Large intestine (tissue), 3 donors: ENCODE measurements at regions not wholly inside any gene's neighbourhood (a gene's known extent, or its start where the extent isn't known, plus 50 kb on each side); places are given as distances from the start of the nearest gene placed in this dataset.

Experiments
- DNase-seq, 2 donors: peaks; one replicate each; pipeline versions ENCODE4 v3.0.0 to v3.0.0-alpha.2; 2013
- H3K27ac ChIP-seq: one replicate; pipeline ENCODE4 v1.5.1; 2013; ENCODE audit warnings: low read length
- H3K27me3 ChIP-seq: 2 replicates; pipeline ENCODE4 v1.6.1; 2013; ENCODE audit warnings: low read length; ENCODE audit not compliant: control insufficient read depth, insufficient read depth
- H3K36me3 ChIP-seq: 2 replicates; pipeline ENCODE4 v1.6.1; 2013; ENCODE audit warnings: low read length; ENCODE audit not compliant: control insufficient read depth, insufficient read depth
- H3K4me1 ChIP-seq: one replicate; pipeline ENCODE4 v1.6.1; 2013; ENCODE audit warnings: low read length; ENCODE audit not compliant: control insufficient read depth, insufficient read depth
- H3K4me3 ChIP-seq: one replicate; pipeline ENCODE4 v1.5.1; 2013; ENCODE audit warnings: low read length
- H3K9me3 ChIP-seq: one replicate; pipeline ENCODE4 v1.6.1; 2013; ENCODE audit warnings: mild to moderate bottlenecking, low read depth, low read length, moderate library complexity; ENCODE audit not compliant: control insufficient read depth
- WGBS: methylation state at CpG from one replicate; pipeline ENCODE4 v1.1.5; 2013; ENCODE audit warnings: low lambda C conversion rate; ENCODE audit not compliant: insufficient coverage; 5-methylcytosine and 5-hydroxymethylcytosine counted together

DNA sequence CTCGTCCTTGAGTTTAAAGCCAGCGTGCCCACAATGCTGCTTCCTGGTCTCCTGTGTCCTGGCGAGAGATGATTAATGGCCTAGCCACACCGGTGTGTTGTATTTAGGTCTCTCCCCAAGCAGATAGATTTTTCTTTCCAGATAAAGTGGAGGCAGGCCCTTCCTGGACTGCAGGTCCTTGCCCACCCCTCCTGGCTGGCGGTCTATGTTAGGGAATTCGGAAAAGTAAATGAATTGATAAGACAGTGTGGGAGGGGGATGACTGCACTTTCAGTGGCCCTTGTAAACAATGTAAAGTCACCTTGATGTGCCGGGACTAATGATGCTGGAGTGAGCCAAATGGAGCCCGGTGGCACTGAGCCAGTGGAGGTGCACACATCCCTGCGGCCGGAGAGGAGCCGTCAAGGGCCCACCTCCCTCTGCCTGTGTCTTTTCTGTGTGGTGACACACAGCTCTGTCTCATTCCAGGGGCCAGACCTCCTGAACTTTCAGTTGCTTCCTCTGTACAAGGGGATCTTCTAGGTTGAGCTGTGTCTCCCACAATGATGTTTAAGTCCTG is 70.6 kb upstream of the ESRRB start:
- H3K4me3 ChIP-seq = no peak overlapping the region
- H3K27ac ChIP-seq = no peak overlapping the region
- no peaks in the 10 kb centered on the region for H3K9me3 ChIP-seq
- no CpG with 5 or more reads among the region's 11 CpGs for WGBS
- H3K4me1 ChIP-seq = no peaks in the 10 kb centered on the region
- peaks cover 16% of the 10 kb centered on the region for H3K27me3 ChIP-seq
- no peak for DNase-seq
- H3K36me3 ChIP-seq = no peaks in the 10 kb centered on the region

DNA sequence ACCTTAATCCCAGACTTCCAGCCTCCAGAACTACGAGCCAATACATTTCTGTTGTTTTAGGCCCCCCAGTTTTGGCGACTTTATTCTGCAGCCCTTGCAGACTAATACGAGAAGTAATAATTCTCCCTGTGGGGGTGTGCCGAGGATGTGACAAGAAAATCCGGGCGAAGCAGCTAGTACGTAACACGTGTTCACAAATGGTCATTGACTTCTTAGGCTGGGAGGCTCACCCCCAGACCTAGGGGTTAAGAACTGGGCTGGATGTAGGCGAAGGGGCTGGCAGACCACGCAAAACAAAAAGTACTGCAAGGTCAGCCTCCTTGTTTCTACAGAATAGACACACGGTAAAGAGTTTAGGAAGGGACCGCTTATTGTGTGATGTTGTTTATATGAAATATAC is 69.8 kb upstream of the ESRRB start:
- no peaks in the 10 kb centered on the region for H3K9me3 ChIP-seq
- no peaks in the 10 kb centered on the region for H3K4me1 ChIP-seq
- no peak overlapping the region for H3K4me3 ChIP-seq
- no peak overlapping the region for H3K27ac ChIP-seq
- H3K27me3 ChIP-seq = peaks cover 24% of the 10 kb centered on the region
- WGBS = no CpG with 5 or more reads among the region's 12 CpGs
- no peaks in the 10 kb centered on the region for H3K36me3 ChIP-seq
- no peak for DNase-seq

DNA sequence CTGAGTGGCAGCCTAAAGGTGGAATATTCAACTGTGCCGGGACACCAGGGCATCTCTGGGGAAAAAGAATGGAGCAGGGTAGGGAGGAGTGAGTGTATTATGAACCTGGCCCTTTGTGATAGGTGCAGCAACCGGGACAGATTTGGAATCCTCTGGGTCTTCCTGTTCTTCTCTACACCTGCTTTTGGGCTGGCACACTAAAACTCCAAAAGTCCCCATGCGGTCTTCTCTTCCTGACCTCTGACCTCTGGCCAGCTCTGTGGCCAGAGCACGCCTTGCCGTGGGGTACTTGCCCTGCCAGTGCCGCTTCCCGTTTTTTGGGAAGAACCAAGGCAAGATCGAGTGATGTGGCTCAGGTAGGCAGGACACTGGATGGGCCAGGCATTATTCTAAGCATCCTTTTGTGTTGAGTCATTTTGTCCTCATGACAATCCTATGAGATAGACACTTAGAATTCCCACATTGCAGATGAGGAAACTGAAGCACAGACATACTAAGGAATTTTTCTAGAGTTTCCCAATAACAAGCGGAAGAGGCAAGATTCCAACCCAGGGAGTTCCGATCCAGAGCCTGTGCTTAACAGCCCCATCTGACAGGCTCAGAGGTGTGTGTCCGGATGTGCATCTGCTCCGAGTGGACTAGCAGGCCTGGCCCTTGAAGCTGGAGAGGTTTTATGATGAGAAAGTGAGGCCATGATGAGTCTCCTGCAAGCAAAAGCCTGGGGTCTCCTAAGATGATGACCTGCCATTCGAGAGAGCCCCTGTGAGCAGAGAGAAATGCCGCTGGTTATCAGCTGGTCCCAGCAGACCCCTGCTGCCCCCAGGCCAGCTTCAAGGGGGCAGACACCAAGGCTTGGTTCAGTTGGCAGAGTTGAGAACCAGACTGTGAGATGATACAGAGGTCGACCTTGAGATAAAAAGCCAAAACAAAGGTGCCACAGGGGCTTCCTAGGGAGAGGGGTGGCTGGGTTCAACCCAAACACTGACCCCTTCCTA is 67.9 kb upstream of the ESRRB start:
- Histone ChIP-seq H3K4me1 (no peaks in the 10 kb centered on the region), H3K27ac (no peak overlapping the region)
- no CpG with 5 or more reads among the region's 15 CpGs for WGBS

DNA sequence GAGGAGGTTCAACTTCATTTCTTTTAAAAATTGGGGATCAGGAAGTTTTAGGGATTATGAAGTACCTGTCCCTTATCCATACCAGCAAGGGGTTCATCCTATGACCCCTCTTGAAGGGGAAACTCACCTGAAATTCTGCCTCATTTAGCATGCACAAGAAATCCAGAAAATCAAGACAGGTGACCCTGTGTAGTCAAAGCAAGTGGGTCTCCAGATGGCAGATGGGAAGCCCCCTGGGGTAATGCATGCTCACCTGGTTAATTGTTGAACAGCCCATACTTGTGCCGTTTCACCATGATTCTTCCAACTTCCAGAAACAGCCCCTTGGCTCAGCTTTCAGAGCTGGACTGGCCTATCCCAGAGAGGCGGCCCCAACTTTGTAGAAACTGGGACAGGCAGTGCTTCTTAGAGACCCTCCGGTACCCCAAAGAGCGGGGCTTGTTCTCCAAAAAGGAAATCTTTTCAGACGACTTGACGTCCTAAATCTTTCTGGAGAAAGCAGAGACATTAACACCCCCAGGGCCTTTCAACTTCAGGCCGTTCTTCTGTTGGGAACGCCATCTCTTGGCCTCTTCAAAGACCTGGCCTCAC is 66.3 kb upstream of the ESRRB start:
- DNase-seq = no peak
- Histone ChIP-seq H3K4me1 (no peaks in the 10 kb centered on the region), H3K9me3 (no peaks in the 10 kb centered on the region), H3K27me3 (peaks cover 39% of the 10 kb centered on the region), H3K27ac (no peak overlapping the region), H3K4me3 (no peak overlapping the region), H3K36me3 (no peaks in the 10 kb centered on the region)
- no CpG with 5 or more reads among the region's 8 CpGs for WGBS

More for the DNA sequence above, 67.9 kb upstream of the ESRRB start:
- H3K36me3 ChIP-seq = no peaks in the 10 kb centered on the region
- H3K27me3 ChIP-seq = peaks cover 33% of the 10 kb centered on the region
- H3K9me3 ChIP-seq = no peaks in the 10 kb centered on the region
- no peak overlapping the region for H3K4me3 ChIP-seq
- DNase-seq = no peak

DNA sequence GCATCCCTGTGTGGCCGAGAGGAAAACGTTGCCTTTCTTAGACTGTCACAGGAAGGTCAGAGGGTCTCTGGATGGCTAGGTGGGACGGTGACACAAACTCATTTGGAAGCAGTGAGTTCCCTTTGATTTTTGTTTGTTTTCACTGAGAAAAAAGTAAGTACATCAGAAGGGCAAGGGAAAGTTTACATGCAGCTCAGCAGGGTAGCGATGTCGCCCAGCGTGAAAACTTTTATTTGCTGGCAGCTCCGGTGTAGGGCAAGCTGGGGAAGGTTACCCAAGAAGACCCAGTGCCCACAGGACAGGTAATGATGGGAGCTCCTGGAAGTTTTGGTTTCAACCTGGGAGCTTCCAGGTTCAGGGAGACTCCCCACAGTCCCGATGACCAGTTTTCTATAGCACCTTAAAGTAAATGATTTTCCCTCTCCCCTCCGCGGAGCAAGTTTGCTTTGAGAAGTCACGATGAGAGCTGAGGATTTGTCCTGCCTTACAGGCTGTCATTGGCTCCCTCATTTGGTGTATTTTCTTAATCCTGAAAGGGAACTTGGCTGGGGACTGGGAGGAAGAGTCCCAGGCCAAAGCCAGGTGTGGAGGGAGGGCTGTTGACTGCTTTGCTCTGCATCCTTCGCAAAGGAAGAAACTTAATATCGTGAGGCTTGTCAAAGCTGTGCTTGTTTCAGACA is 64.7 kb upstream of the ESRRB start:
- H3K4me1 ChIP-seq = no peaks in the 10 kb centered on the region
- H3K27me3 ChIP-seq = peaks cover 37% of the 10 kb centered on the region
- no peak for DNase-seq
- no peak overlapping the region for H3K4me3 ChIP-seq
- H3K27ac ChIP-seq = no peak overlapping the region
- no CpG with 5 or more reads among the region's 13 CpGs for WGBS
- H3K36me3 ChIP-seq = no peaks in the 10 kb centered on the region
- no peaks in the 10 kb centered on the region for H3K9me3 ChIP-seq

DNA sequence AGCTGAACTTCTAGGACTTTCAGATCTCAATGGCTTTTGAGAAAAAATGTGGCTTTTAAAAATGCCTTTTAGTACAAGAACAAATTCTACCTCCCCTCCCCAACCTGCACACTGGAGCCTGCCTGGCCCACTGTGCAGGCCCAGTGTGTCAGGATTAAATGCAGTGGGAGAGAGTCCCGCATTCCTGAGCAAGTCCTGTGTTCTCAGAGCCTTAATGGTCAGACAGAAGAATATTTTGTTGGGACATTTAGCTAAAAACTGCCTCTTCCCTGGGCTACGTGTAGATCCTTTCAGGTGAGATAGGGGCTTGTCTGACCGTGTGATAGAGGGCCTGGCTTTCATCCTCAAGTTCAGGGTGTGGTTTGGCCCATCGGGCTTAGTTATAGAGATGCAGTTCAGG is 63.1 kb upstream of the ESRRB start:
- WGBS = no CpG with 5 or more reads among the region's 4 CpGs

DNA sequence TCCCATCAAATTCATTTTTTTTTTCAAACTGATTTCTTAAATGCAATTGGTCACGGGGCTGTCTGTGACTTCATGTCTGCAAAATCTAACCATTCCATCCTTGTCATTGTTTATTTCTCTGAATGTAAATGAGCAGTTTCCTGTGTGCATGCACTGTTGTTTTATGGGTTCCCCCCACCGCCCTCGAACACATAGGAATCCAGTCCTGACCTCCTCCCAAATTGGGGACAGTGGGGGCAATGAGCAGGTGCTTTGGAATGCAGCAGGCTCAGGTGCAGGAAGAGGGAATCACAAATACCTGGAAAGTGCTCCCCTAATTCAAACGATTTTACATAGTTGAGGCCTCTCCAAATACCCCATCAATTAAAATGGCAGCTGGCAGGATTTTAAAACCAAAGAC is 62.6 kb upstream of the ESRRB start:
- no peaks in the 10 kb centered on the region for H3K36me3 ChIP-seq
- no peaks in the 10 kb centered on the region for H3K9me3 ChIP-seq
- no peaks in the 10 kb centered on the region for H3K4me1 ChIP-seq
- no CpG with 5 or more reads among the region's 4 CpGs for WGBS
- DNase-seq = no peak
- no peak overlapping the region for H3K4me3 ChIP-seq
- peaks cover 36% of the 10 kb centered on the region for H3K27me3 ChIP-seq
- H3K27ac ChIP-seq = no peak overlapping the region

More for the DNA sequence above, 63.1 kb upstream of the ESRRB start:
- Histone ChIP-seq H3K9me3 (no peaks in the 10 kb centered on the region), H3K27ac (no peak overlapping the region), H3K4me3 (no peak overlapping the region), H3K36me3 (no peaks in the 10 kb centered on the region), H3K4me1 (no peaks in the 10 kb centered on the region), H3K27me3 (peaks cover 37% of the 10 kb centered on the region)
- no peak for DNase-seq

DNA sequence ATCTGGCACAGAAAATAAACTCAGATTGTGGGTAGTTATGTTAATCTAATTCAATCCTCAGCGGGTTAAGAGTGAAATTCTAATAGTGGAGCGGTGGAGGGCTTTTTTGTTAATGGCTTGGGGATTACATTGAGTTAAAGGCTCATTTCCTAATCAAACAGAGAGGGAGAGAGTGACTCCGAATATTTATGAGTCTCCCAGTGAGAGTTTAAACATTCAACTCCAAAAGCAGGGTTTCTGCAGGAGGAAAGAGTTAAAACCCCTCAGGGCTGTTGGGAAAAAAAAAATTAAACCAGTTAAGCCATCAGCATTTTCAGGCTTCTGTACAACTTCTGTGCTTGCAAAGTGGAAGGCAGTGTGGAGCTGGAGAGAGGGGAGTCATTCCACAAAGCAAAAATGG is 62.1 kb upstream of the ESRRB start:
- Histone ChIP-seq H3K36me3 (no peaks in the 10 kb centered on the region), H3K27ac (no peak overlapping the region), H3K27me3 (peaks cover 36% of the 10 kb centered on the region), H3K4me3 (no peak overlapping the region), H3K9me3 (no peaks in the 10 kb centered on the region), H3K4me1 (no peaks in the 10 kb centered on the region)
- no peak for DNase-seq
- 50% methylated on average over 1 of the region's 3 CpGs for WGBS

DNA sequence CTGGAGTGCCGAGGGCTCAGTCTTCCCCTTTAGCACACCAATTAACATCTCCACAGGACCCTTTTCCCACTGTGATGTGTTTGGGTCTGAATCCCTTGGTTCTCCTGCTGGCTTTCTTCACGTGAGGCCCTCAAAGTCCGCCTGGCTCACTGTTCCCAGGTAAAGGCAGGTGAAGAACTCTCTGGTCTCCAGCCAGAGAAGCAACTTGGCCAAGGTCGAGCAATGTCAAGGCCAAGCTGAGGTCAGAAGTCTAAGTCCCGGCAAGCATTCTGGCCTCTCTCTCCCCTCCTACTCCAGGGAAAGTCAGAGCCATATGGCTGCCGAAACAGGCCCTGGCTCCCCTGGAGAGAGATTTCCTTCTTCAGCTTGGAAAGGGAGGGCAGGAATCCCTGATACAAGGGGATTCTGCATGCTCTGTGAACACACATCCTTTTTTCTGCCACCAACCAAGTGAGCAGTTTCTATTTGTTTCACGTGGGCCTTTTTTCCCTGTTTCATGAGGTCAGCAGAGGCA is 61.4 kb upstream of the ESRRB start:
- Histone ChIP-seq H3K4me1 (no peaks in the 10 kb centered on the region), H3K4me3 (no peak overlapping the region), H3K36me3 (no peaks in the 10 kb centered on the region), H3K9me3 (no peaks in the 10 kb centered on the region), H3K27me3 (peaks cover 34% of the 10 kb centered on the region), H3K27ac (no peak overlapping the region)
- DNase-seq = no peak
- WGBS = no CpG with 5 or more reads among the region's 7 CpGs

DNA sequence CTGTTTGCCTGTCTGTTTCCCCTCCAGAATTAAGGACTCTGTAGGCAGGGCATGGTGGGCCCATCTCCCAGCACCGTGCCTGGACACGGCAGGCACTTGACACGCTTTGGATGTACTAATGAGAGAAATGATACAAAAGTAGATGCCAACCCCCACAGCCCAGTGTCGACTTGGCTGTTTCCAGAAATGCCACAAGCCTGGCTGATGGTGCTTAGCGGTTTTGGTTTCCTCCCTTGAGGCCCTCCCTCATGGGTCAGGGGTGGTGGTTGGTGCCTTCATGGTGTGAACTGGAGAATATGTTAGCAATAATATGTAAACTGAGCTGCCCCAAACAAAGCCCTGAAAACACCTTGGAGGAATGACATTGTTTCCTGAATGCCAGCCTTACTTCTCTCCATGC is 55.5 kb upstream of the ESRRB start:
- Histone ChIP-seq H3K36me3 (no peaks in the 10 kb centered on the region), H3K27ac (no peak overlapping the region), H3K9me3 (no peaks in the 10 kb centered on the region), H3K4me1 (no peaks in the 10 kb centered on the region), H3K27me3 (peaks cover 10% of the 10 kb centered on the region), H3K4me3 (no peak overlapping the region)
- DNase-seq = no peak
- no CpG with 5 or more reads among the region's 5 CpGs for WGBS
